ENCODE measurements at regions not wholly inside any gene's neighbourhood (a gene's known extent, or its start where the extent isn't known, plus 50 kb on each side); places are given as distances from the start of the nearest gene placed in this dataset.

DNA sequence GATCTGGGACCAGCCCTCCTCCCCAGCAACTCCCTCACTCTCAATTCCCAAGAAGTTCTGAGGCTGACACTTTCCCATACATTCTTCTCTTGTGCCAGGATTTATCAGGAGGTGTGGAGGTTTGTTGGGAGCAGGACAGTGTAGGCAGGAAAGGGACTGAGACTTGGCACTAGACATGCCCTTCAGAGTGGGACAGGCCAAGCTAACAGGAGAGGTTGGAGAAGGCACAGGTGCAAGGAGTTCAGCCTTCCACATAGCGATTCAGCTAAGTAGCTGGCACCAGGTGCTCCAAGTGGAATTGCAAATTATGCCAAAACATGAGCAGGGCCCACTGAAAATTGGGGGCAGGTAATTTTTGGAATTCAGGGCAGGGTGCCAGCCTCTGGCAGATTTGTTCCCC, 83.0 kb upstream of the DUSP10 start:
- Mint-ChIP-seq H3K36me3 (ENCODE audit: low read depth) (no peaks in the 10 kb centered on the region), H3K27me3 (no peaks in the 10 kb centered on the region), H3K27ac (peak overlapping the region; percentile 85), H3K4me3 (no peak overlapping the region), H3K4me1 (peaks cover 76% of the 10 kb centered on the region), H3K9me3 (no peaks in the 10 kb centered on the region)
- intact Hi-C loops (cut with micrococcal nuclease): no loop called here
- no peak for TF ChIP-seq CTCF (IDR thresholded peaks at IDR 0.05)
- ATAC-seq (ENCODE audit: low read depth): no peak
- no peak for DNase-seq
- ChIA-PET CTCF (interaction anchor here (1.0 kb wide), 1 partner anchor 82 kb away, joined by 3 read pairs; no protein-coding TSS in a partner anchor), POLR2A (interaction anchor here (4.0 to 4.1 kb wide), 2 partner anchors 14 to 30 kb away, joined by 22 to 28 read pairs; no protein-coding TSS in a partner anchor)

- ChIA-PET POLR2A (interaction anchor here (0.9 to 4.1 kb wide), 9 partner anchors 15 to 83 kb away, joined by 3 to 28 read pairs (median 6); partner anchors contain the start of gene DUSP10), CTCF (interaction anchor here (1.0 kb wide), 1 partner anchor 81 kb away, joined by 3 read pairs; no protein-coding TSS in a partner anchor)
- Mint-ChIP-seq H3K36me3 (ENCODE audit: low read depth) (no peaks in the 10 kb centered on the region), H3K4me1 (peaks cover 67% of the 10 kb centered on the region), H3K27ac (peak overlapping the region; percentile 85), H3K4me3 (peak overlapping the region; percentile 58), H3K27me3 (no peaks in the 10 kb centered on the region), H3K9me3 (no peaks in the 10 kb centered on the region)
- DNase-seq (no peak), ATAC-seq (ENCODE audit: low read depth) (peak; percentile 40)
- TF ChIP-seq CTCF (IDR thresholded peaks at IDR 0.05): no peak
- intact Hi-C loops (cut with micrococcal nuclease): no loop called here
Observed at GRCh38 chr1:221824025-221824424, 82.1 kb upstream of the DUSP10 start.

DNA sequence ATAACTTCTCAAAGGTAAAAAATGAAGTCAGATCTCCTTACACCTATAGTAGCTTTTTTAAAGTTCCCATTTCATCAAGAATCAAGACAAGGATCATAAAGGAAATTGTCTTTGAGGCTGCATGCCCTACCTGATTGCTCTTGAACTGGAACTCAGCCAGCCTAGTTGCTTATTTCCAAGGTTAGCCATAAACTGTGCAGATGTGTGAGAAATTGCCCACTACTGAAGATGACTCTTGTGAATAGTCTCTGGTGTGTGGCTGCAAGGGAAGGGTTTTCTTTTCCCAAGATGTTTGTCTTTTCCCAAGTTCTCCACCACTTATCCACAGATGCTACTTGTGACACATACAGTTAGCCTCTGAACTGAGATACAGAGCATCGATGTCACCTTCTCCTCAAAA, 81.7 kb upstream of the DUSP10 start:
- Mint-ChIP-seq H3K4me3 (peak overlapping the region; percentile 58), H3K9me3 (no peaks in the 10 kb centered on the region), H3K27ac (peak overlapping the region; percentile 85), H3K27me3 (no peaks in the 10 kb centered on the region), H3K36me3 (ENCODE audit: low read depth) (no peaks in the 10 kb centered on the region), H3K4me1 (peaks cover 63% of the 10 kb centered on the region)
- no peak for DNase-seq
- ChIA-PET CTCF (no interaction called here), POLR2A (interaction anchor here (0.9 to 4.1 kb wide), 9 partner anchors 14 to 83 kb away, joined by 3 to 28 read pairs (median 6); partner anchors contain the start of gene DUSP10)
- no peak for TF ChIP-seq CTCF (IDR thresholded peaks at IDR 0.05)
- intact Hi-C loops (cut with micrococcal nuclease): loop anchor here (1.0 kb wide), 6 partner anchors 10 to 81 kb away; partner anchors contain the start of gene DUSP10
- ATAC-seq (ENCODE audit: low read depth): no peak

GRCh38 chr1:221823149-221823548, 81.3 kb upstream of the DUSP10 start:
- Mint-ChIP-seq H3K27ac (peak overlapping the region; percentile 85), H3K36me3 (ENCODE audit: low read depth) (no peaks in the 10 kb centered on the region), H3K27me3 (no peaks in the 10 kb centered on the region), H3K4me1 (peaks cover 59% of the 10 kb centered on the region), H3K9me3 (no peaks in the 10 kb centered on the region), H3K4me3 (peak overlapping the region; percentile 58)
- no peak for TF ChIP-seq CTCF (IDR thresholded peaks at IDR 0.05)
- no peak for DNase-seq
- POLR2A ChIA-PET: interaction anchor here (0.9 to 4.1 kb wide), 9 partner anchors 14 to 82 kb away, joined by 3 to 28 read pairs (median 6); partner anchors contain the start of gene DUSP10
- CTCF ChIA-PET: interaction anchor here (1.0 kb wide), 1 partner anchor 28 kb away, joined by 3 read pairs; no protein-coding TSS in a partner anchor
- intact Hi-C loops (cut with micrococcal nuclease): loop anchor here (1.0 kb wide), 6 partner anchors 10 to 81 kb away; partner anchors contain the start of gene DUSP10
- peak; percentile 88 for ATAC-seq (ENCODE audit: low read depth)

- DNase-seq: no peak
- no peaks in the 10 kb centered on the region for H3K36me3 Mint-ChIP-seq (ENCODE audit: low read depth)
- no peaks in the 10 kb centered on the region for H3K9me3 Mint-ChIP-seq
- H3K27ac Mint-ChIP-seq: peak overlapping the region; percentile 66
- H3K4me1 Mint-ChIP-seq: peaks cover 55% of the 10 kb centered on the region
- no peaks in the 10 kb centered on the region for H3K27me3 Mint-ChIP-seq
- H3K4me3 Mint-ChIP-seq: peak overlapping the region; percentile 13
- CTCF ChIA-PET: interaction anchor here (1.0 to 1.2 kb wide), 2 partner anchors 28 to 79 kb away, joined by 3 read pairs; no protein-coding TSS in a partner anchor
- ATAC-seq (ENCODE audit: low read depth): no peak
- no peak for TF ChIP-seq CTCF (IDR thresholded peaks at IDR 0.05)
- POLR2A ChIA-PET: interaction anchor here (0.5 to 4.1 kb wide), 6 partner anchors 13 to 1599 kb away, joined by 3 to 28 read pairs (median 15); partner anchors contain the start of gene DUSP10
- intact Hi-C loops (cut with micrococcal nuclease): no loop called here
Observed at GRCh38 chr1:221822591-221822990, 80.7 kb upstream of the DUSP10 start.
